Ovary (tissue), 3 donors: ENCODE measurements at regions not wholly inside any gene's neighbourhood (a gene's known extent, or its start where the extent isn't known, plus 50 kb on each side); places are given as distances from the start of the nearest gene placed in this dataset.

Experiments
- EP300 ChIP-seq: sonication (generic); formaldehyde crosslinking; IDR thresholded peaks from one replicate; pipeline ENCODE4 v1.6.1; 2017; ENCODE audit warnings: antibody characterized with exemption
- TF ChIP-seq, protein P1 (sequence below), 3 donors: fragments of 450-650 bp in 2 of 3; fragments of 200-600 bp in 1 of 3; IDR thresholded peaks; one replicate each; pipeline versions ENCODE4 v1.5.1 to v1.8.0; 2016 to 2022; ENCODE audit warnings: antibody characterized with exemption in 3 of 3, mild to moderate bottlenecking in 1 of 3
- donor health status: DM: no; HTN: no; CAD: no.

DNA sequence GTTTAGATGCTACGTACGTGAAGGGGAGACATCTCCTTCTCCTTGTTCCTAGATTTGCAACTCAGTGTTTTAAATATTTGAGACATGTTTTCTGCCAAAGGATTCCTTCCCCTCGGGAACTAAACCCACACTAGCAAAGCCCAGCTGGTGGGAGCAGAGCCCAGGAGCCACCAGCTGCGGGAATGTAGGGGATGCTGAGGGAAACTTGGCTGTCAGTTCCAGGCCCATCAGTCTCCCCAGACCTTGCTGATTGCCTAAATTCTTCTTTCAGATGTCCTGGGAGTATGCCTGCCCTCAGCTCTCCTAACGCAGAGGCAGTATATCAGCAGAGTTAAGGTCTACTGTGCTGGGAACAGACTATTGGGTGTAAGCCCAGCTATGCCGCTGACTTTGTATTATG lies 630.0 kb upstream of the TENM3 start:
- TF ChIP-seq, protein P1, sequence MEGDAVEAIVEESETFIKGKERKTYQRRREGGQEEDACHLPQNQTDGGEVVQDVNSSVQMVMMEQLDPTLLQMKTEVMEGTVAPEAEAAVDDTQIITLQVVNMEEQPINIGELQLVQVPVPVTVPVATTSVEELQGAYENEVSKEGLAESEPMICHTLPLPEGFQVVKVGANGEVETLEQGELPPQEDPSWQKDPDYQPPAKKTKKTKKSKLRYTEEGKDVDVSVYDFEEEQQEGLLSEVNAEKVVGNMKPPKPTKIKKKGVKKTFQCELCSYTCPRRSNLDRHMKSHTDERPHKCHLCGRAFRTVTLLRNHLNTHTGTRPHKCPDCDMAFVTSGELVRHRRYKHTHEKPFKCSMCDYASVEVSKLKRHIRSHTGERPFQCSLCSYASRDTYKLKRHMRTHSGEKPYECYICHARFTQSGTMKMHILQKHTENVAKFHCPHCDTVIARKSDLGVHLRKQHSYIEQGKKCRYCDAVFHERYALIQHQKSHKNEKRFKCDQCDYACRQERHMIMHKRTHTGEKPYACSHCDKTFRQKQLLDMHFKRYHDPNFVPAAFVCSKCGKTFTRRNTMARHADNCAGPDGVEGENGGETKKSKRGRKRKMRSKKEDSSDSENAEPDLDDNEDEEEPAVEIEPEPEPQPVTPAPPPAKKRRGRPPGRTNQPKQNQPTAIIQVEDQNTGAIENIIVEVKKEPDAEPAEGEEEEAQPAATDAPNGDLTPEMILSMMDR (IDR thresholded peaks at IDR 0.05) = no peak
- no peak for TF ChIP-seq EP300
